Stimulated activated effector memory CD8-positive, alpha-beta T cell treated with anti-CD3 and anti-CD28 coated beads, Interleukin-12 subunit alpha, Interleukin-12 subunit beta, amount 100 ng/mL, for 72 hours (primary cell): ENCODE measurements at regions not wholly inside any gene's neighbourhood (a gene's known extent, or its start where the extent isn't known, plus 50 kb on each side); places are given as distances from the start of the nearest gene placed in this dataset.

Experiments used
- ATAC-seq: fragments of 150-1000 bp; cut with Tn5 transposase; 2 replicates; pipeline ENCODE4 v1.10.0; 2021
- DNase-seq, 2 donors: peaks; one replicate each; pipeline ENCODE4 v3.0.0; 2021 to 2022; ENCODE audit warnings: low spot score in 2 of 2
- H3K27ac Mint-ChIP-seq: one replicate; pipeline ENCODE4 v1.8.0; 2022; ENCODE audit warnings: mild to moderate bottlenecking, mixed read lengths
- H3K36me3 Mint-ChIP-seq: one replicate; pipeline ENCODE4 v1.8.0; 2022; ENCODE audit warnings: mild to moderate bottlenecking, mixed read lengths
- H3K4me1 Mint-ChIP-seq: one replicate; pipeline ENCODE4 v1.8.0; 2022; ENCODE audit warnings: mixed read lengths
- H3K4me3 Mint-ChIP-seq: one replicate; pipeline ENCODE4 v1.8.0; 2022; ENCODE audit warnings: mild to moderate bottlenecking, mixed read lengths
- H3K9me3 Mint-ChIP-seq: one replicate; pipeline ENCODE4 v1.8.0; 2022; ENCODE audit warnings: mixed read lengths

DNA sequence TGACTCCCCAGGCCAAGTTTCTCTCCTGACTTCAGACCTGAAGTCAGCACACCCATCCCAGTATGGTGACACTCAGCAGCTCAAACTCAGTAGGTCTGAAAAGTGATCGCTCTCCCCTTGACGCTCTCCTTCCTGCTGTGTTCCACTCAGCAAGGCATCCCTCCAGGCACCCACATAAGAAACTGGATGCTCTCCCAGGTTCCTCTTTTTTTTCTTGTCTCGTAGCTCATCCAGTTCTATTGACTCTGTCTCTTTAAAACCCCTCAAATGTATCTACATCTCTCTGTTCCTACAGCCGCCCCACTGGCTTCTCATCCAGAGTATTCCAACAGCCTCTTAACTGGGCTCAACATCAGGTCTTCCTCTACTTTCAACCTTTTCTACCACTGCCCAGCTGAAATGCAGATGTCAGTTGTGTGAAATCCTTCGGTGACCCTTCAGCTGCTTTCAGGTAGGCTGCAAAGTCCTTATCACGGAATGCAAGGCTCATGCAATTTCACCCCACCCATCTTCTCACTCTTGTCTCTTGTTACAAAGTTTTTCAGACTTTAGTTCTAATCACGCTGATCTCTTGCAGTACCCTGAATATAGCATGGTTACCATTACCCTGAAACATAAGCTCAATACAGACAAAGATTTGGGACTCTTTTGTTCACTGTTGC lies 286.2 kb upstream of the POU3F1 start:
- H3K9me3 Mint-ChIP-seq, result no peaks in the 10 kb centered on the region
- no peak for ATAC-seq
- H3K4me1 Mint-ChIP-seq, result peaks cover 8% of the 10 kb centered on the region
- no peak overlapping the region for H3K27ac Mint-ChIP-seq
- H3K36me3 Mint-ChIP-seq, result no peaks in the 10 kb centered on the region
- peak in 1 of 2 donors; percentile 10 for DNase-seq
- no peak overlapping the region for H3K4me3 Mint-ChIP-seq

GRCh38 chr1:38331496-38332210 lies 285.1 kb upstream of the POU3F1 start:
- ATAC-seq (no peak), DNase-seq (peak in 1 of 2 donors; percentile 25)
- no peaks in the 10 kb centered on the region for H3K9me3 Mint-ChIP-seq
- H3K4me3 Mint-ChIP-seq, result no peak overlapping the region
- H3K36me3 Mint-ChIP-seq, result no peaks in the 10 kb centered on the region
- H3K27ac Mint-ChIP-seq, result no peak overlapping the region
- H3K4me1 Mint-ChIP-seq, result peaks cover 8% of the 10 kb centered on the region

GRCh38 chr1:38330799-38331198 lies 284.2 kb upstream of the POU3F1 start:
- no peak overlapping the region for H3K4me3 Mint-ChIP-seq
- peaks cover 8% of the 10 kb centered on the region for H3K4me1 Mint-ChIP-seq
- H3K27ac Mint-ChIP-seq, result no peak overlapping the region
- DNase-seq, result peak in 1 of 2 donors; percentile 22
- no peak for ATAC-seq
- H3K9me3 Mint-ChIP-seq, result no peaks in the 10 kb centered on the region
- no peaks in the 10 kb centered on the region for H3K36me3 Mint-ChIP-seq

GRCh38 chr1:38329644-38330043 lies 283.1 kb upstream of the POU3F1 start:
- peaks cover under 1% of the 10 kb centered on the region for H3K4me1 Mint-ChIP-seq
- H3K9me3 Mint-ChIP-seq, result no peaks in the 10 kb centered on the region
- DNase-seq (no peak), ATAC-seq (no peak)
- no peaks in the 10 kb centered on the region for H3K36me3 Mint-ChIP-seq
- H3K4me3 Mint-ChIP-seq, result no peak overlapping the region
- H3K27ac Mint-ChIP-seq, result no peak overlapping the region

DNA sequence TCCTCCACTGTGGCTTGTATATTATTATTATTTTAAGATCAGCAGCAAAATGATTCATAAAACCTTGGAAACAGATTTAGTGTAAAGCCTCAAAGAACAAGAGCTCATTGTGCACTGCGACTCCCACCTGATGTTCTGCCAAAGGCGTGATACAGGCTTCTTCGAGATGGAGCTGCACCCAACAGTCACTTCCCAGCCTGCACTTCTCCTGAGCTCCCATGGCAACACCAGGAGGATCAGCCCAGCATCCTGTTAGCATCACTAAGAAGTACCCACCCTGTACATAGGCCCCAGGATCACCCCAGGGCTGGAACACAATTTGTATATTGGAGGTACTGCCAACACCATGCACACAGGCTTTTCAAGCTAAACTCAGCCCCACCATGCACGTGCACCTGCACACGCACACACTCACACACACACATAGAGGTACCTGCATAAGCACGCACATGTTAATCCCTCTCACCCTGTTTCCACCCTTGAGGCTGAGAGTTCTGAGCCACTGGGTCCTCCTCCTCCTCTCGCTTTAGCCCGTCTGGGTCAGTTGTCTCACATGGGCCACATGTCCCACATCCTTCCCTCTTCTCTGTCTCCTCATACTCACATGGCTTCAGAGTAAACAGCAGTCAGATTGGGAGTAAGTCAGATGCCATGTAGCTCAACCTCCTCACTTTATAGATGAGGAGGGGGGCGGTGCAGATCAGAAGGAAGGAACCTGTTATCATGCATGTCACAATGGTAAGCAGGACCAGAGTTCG lies 281.9 kb upstream of the POU3F1 start:
- H3K36me3 Mint-ChIP-seq, result no peaks in the 10 kb centered on the region
- no peaks in the 10 kb centered on the region for H3K9me3 Mint-ChIP-seq
- DNase-seq (no peak), ATAC-seq (no peak)
- no peaks in the 10 kb centered on the region for H3K4me1 Mint-ChIP-seq
- H3K27ac Mint-ChIP-seq, result no peak overlapping the region
- H3K4me3 Mint-ChIP-seq, result no peak overlapping the region

DNA sequence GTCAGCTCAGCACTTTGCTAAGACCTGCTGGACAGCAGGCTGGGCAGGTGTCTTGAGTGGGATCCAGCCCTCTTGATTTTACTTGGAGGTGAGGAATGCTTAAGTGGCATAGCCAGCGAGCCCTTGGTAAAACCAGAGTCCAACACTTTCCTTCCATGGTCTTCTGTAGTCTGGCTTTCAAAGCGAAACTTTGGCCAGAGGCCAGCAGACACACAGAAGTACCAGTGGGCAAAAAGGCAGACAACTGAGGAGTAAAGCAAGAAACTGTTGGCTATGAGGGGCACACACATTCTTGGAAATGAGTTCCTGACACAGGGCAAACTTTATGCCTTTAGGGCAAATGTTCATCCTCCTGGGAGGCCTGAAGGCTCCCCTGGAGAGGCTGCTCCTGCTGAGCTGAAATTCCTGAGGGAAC lies 281.0 kb upstream of the POU3F1 start:
- DNase-seq (no peak), ATAC-seq (no peak)
- Mint-ChIP-seq H3K4me1 (no peaks in the 10 kb centered on the region), H3K36me3 (no peaks in the 10 kb centered on the region), H3K4me3 (no peak overlapping the region), H3K9me3 (no peaks in the 10 kb centered on the region), H3K27ac (no peak overlapping the region)

- Mint-ChIP-seq H3K36me3 (no peaks in the 10 kb centered on the region), H3K27ac (no peak overlapping the region), H3K4me1 (no peaks in the 10 kb centered on the region), H3K9me3 (no peaks in the 10 kb centered on the region), H3K4me3 (no peak overlapping the region)
- DNase-seq (no peak), ATAC-seq (no peak)
Measured at GRCh38 chr1:38326856-38327255, 280.3 kb upstream of the POU3F1 start.

DNA sequence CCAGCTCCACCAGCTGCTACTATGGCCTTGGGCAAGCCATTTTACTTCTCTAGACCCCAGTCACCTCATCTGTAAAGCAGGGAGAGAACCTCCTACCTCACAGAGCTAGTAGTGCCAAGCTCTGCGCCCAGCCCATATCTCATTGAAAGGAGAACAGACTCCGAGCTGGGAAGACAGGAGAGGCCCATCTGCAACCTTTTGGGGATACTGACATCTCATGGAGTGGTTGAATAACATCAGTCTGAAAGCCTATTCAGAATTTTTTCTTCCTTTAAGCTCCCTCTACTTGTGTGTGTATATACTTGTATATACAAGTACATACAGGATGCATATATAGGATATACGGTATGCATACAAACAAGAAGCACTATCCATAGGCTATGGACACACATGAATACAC lies 279.5 kb upstream of the POU3F1 start:
- ATAC-seq, result no peak
- Mint-ChIP-seq H3K4me3 (no peak overlapping the region), H3K9me3 (no peaks in the 10 kb centered on the region), H3K27ac (no peak overlapping the region), H3K36me3 (no peaks in the 10 kb centered on the region), H3K4me1 (no peaks in the 10 kb centered on the region)
- DNase-seq, result no peak

GRCh38 chr1:38312753-38313152 lies 266.2 kb upstream of the POU3F1 start:
- Mint-ChIP-seq H3K9me3 (no peaks in the 10 kb centered on the region), H3K4me1 (no peaks in the 10 kb centered on the region), H3K4me3 (no peak overlapping the region), H3K27ac (no peak overlapping the region), H3K36me3 (no peaks in the 10 kb centered on the region)
- ATAC-seq (no peak), DNase-seq (no peak)

DNA sequence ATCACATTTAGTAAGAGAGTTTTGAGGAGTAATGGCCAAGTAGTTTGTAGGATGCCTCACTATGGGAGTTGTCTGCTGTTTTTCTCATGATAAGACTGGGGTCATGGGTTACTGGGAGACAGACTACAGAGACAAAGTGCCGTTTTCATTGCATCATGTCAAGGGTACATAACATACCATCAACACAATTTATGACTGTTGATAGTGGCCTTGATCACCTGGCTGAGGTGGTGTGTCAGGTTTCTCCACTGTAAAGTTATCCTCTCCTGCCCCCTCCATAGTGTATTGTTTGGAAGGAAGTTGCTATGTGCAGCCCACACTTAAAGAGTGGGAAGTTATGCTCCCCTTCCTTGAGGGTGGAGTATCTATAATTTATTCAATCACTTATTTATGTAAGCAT lies 263.5 kb upstream of the POU3F1 start:
- no peaks in the 10 kb centered on the region for H3K4me1 Mint-ChIP-seq
- H3K9me3 Mint-ChIP-seq, result no peaks in the 10 kb centered on the region
- DNase-seq (peak in 1 of 2 donors; percentile 8), ATAC-seq (no peak)
- no peaks in the 10 kb centered on the region for H3K36me3 Mint-ChIP-seq
- H3K27ac Mint-ChIP-seq, result no peak overlapping the region
- no peak overlapping the region for H3K4me3 Mint-ChIP-seq

DNA sequence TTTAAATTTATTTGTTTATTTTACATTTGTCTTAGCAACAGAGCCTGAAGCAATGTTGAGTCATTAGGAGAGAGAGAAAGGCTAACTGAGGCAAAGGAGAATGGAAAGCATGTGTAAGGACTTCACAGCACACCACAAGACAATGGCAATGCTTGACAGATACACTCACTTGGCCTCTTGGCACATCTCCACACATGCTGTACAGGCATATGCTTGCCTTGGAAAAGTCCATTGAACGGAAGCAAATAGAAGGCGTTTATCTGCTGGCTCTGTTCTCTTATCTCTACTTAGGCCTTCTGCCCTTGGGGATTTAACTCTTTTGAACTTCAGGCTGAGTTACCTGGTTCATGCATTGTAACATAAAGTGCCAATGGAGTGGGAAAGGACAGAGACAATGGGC lies 262.2 kb upstream of the POU3F1 start:
- ATAC-seq (no peak), DNase-seq (no peak)
- Mint-ChIP-seq H3K4me3 (no peak overlapping the region), H3K4me1 (no peaks in the 10 kb centered on the region), H3K9me3 (no peaks in the 10 kb centered on the region), H3K36me3 (no peaks in the 10 kb centered on the region), H3K27ac (no peak overlapping the region)

- DNase-seq, result no peak
- Mint-ChIP-seq H3K9me3 (no peaks in the 10 kb centered on the region), H3K36me3 (no peaks in the 10 kb centered on the region), H3K4me3 (no peak overlapping the region), H3K4me1 (no peaks in the 10 kb centered on the region), H3K27ac (no peak overlapping the region)
- ATAC-seq, result no peak
Measured at GRCh38 chr1:38305666-38306065, 259.1 kb upstream of the POU3F1 start.

DNA sequence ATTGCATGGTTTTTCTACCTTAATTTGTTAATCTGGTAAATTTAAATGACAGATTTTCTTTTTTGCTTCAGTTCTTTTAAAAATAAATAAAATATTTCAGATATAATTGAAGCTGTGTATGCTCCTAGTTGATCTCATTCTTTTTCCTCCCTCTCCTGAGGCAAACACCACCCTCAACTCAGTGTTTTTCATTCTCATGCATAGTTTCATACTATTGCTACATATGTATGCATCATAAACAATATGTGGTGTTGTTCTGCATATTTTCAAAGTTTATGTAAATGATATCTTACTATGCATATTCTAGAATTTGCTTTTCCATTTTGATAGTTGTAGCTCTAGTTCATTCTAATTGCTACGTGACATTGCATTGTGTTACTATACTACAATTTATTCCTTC lies 257.2 kb upstream of the POU3F1 start:
- H3K4me1 Mint-ChIP-seq, result no peaks in the 10 kb centered on the region
- DNase-seq, result no peak
- H3K27ac Mint-ChIP-seq, result no peak overlapping the region
- H3K36me3 Mint-ChIP-seq, result no peaks in the 10 kb centered on the region
- H3K9me3 Mint-ChIP-seq, result no peaks in the 10 kb centered on the region
- ATAC-seq, result no peak
- no peak overlapping the region for H3K4me3 Mint-ChIP-seq

DNA sequence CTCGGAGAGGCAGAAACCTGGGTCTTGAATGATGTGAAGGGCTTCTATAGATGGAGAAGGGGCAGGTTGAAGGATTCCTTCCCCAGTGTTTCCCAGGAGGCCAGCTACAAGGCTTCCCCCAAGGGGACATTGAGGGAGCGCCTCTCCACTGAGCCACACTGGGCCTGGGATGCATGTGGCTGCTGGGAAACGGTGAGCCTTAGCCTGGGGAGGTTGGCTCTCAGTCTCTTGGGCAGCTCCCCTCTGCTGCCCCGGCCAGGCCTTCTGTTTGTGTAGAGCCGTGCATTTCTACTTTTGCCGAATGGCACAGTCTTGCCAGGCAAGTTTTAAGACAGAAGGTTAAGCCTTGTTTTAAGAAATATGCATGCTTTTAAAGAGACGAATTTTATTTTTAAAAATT lies 254.4 kb upstream of the POU3F1 start:
- no peak overlapping the region for H3K4me3 Mint-ChIP-seq
- H3K4me1 Mint-ChIP-seq, result no peaks in the 10 kb centered on the region
- no peak for ATAC-seq
- peak in 1 of 2 donors; percentile 23 for DNase-seq
- no peak overlapping the region for H3K27ac Mint-ChIP-seq
- H3K9me3 Mint-ChIP-seq, result no peaks in the 10 kb centered on the region
- no peaks in the 10 kb centered on the region for H3K36me3 Mint-ChIP-seq

DNA sequence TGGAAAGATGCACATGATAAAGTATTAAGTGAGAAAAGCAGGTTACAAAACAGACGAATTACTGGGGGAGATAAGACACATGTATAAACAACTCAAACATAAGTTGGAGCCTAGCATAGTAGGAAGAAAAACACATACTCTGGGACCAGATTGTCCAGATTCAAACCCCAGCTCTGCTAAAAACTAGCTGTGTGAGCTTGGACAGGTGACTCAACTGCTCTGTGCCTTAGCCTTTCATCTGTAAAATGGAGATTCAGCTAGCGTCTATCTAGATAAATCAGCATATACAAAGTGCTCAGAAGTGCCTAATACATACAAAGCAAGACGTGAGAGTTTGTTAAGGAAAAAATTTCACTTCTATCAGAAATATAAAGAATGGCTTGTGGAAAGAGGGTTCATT lies 254.0 kb upstream of the POU3F1 start:
- ATAC-seq (no peak), DNase-seq (no peak)
- Mint-ChIP-seq H3K9me3 (no peaks in the 10 kb centered on the region), H3K36me3 (no peaks in the 10 kb centered on the region), H3K4me1 (no peaks in the 10 kb centered on the region), H3K27ac (no peak overlapping the region), H3K4me3 (no peak overlapping the region)

GRCh38 chr1:38297842-38298241 lies 251.2 kb upstream of the POU3F1 start:
- no peaks in the 10 kb centered on the region for H3K36me3 Mint-ChIP-seq
- DNase-seq, result peak in 1 of 2 donors; percentile 2
- ATAC-seq, result no peak
- no peaks in the 10 kb centered on the region for H3K9me3 Mint-ChIP-seq
- H3K27ac Mint-ChIP-seq, result no peak overlapping the region
- peaks cover 2% of the 10 kb centered on the region for H3K4me1 Mint-ChIP-seq
- no peak overlapping the region for H3K4me3 Mint-ChIP-seq
